RWPE2 (cell line): ENCODE measurements at regions not wholly inside any gene's neighbourhood (a gene's known extent, or its start where the extent isn't known, plus 50 kb on each side); places are given as distances from the start of the nearest gene placed in this dataset.
"Not testable (repeated sequence)": the region's sequence is repeated elsewhere in the genome, so short reads cannot be mapped to it uniquely, and the experiment has no call there.

Source experiments
- ATAC-seq: fragments of 200-7000 bp; cut with Tn5 transposase; 3 replicates; pipeline ENCODE4 v1.9.1; 2021; ENCODE audit warnings: low read depth
- DNase-seq: peaks from one replicate; pipeline ENCODE4 v3.0.0-alpha.2; 2020; ENCODE audit warnings: low spot score
- H3K27ac ChIP-seq: fragments of 450-650 bp; 2 replicates; pipeline ENCODE4 v1.5.1; 2017; ENCODE audit warnings: mild to moderate bottlenecking; ENCODE audit not compliant: poor library complexity, severe bottlenecking
- H3K27me3 ChIP-seq: fragments of 250-450 bp; sonication (Bioruptor Pico); 2 replicates; pipeline ENCODE4 v1.5.1; 2021; ENCODE audit warnings: mild to moderate bottlenecking, moderate library complexity; ENCODE audit not compliant: insufficient read depth, poor library complexity, severe bottlenecking
- H3K36me3 ChIP-seq: fragments of 250-450 bp; sonication (Bioruptor Pico); 2 replicates; pipeline ENCODE4 v1.5.1; 2020; ENCODE audit warnings: low read depth, mild to moderate bottlenecking, moderate library complexity
- H3K4me1 ChIP-seq: fragments of 250-450 bp; sonication (Bioruptor Pico); 2 replicates; pipeline ENCODE4 v1.5.1; 2021; ENCODE audit warnings: mild to moderate bottlenecking, moderate library complexity; ENCODE audit not compliant: insufficient read depth, poor library complexity, severe bottlenecking
- H3K4me3 ChIP-seq: fragments of 250-450 bp; sonication (Bioruptor Pico); 2 replicates; pipeline ENCODE4 v1.5.1; 2021; ENCODE audit warnings: mild to moderate bottlenecking, moderate library complexity; ENCODE audit not compliant: severe bottlenecking
- H3K9me3 ChIP-seq: fragments of 250-450 bp; sonication (Bioruptor Pico); 2 replicates; pipeline ENCODE4 v1.5.1; 2021; ENCODE audit warnings: mild to moderate bottlenecking, moderate library complexity; ENCODE audit not compliant: severe bottlenecking
- TF ChIP-seq, protein P1 (sequence below): fragments of 450-650 bp; IDR thresholded peaks from one replicate; pipeline ENCODE4 v1.5.1; 2017; ENCODE audit warnings: mild to moderate bottlenecking, moderate library complexity; ENCODE audit not compliant: poor library complexity, severe bottlenecking

DNA sequence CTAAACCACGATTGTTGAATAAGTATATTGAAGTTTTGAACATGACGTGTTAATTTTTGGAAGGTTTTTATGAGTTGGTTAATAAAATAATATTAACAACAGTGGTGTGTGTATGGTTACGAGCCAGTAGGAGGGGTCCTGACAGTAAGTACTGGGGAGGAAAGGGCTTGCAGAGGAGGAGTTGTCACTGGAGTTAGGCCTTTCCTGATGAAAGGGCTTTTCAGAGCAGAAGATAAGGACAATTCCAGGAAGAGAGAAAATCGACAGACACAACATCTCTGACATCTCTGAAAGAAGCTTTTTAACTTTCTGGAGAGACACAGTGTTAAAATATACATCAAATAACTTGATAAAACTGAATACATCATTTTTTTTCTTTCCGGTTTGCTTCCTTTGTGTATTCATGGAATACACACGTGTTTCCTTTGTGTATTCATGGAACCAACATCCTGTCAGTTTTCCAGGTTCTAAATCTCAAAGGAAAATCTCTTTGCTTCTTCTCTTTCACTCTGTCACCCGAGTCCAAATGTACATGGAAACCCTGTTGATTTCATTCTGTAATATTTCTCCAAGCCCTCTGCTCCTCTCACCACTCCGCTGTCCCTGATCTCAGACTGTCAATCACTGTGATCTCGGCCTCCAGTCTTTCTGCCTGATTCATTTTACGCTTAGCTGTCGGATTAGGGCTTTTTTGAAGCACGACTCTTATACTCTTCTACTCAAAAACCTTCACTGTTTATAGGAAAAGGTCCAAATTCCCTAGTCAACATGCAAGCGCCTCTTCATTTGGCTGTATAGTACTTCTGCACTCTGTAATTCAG is 374.4 kb downstream of the DLEU7 start:
- Histone ChIP-seq H3K36me3 (no peaks in the 10 kb centered on the region), H3K4me1 (no peaks in the 10 kb centered on the region), H3K27ac (no peak overlapping the region), H3K27me3 (no peaks in the 10 kb centered on the region), H3K9me3 (no peaks in the 10 kb centered on the region), H3K4me3 (no peak overlapping the region)
- ATAC-seq (no peak), DNase-seq (no peak)
- TF ChIP-seq, protein P1, sequence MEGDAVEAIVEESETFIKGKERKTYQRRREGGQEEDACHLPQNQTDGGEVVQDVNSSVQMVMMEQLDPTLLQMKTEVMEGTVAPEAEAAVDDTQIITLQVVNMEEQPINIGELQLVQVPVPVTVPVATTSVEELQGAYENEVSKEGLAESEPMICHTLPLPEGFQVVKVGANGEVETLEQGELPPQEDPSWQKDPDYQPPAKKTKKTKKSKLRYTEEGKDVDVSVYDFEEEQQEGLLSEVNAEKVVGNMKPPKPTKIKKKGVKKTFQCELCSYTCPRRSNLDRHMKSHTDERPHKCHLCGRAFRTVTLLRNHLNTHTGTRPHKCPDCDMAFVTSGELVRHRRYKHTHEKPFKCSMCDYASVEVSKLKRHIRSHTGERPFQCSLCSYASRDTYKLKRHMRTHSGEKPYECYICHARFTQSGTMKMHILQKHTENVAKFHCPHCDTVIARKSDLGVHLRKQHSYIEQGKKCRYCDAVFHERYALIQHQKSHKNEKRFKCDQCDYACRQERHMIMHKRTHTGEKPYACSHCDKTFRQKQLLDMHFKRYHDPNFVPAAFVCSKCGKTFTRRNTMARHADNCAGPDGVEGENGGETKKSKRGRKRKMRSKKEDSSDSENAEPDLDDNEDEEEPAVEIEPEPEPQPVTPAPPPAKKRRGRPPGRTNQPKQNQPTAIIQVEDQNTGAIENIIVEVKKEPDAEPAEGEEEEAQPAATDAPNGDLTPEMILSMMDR, result no peak

DNA sequence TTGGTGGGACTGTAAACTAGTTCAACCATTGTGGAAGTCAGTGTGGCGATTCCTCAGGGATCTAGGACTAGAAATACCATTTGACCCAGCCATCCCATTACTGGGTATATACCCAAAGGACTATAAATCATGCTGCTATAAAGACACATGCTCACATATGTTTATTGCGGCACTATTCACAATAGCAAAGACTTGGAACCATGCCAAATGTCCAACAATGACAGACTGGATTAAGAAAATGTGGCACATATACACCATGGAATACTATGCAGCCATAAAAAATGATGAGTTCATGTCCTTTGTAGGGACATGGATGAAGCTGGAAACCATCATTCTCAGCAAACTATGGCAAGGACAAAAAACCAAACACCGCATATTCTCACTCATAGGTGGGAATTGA is 370.4 kb downstream of the DLEU7 start:
- not testable (repeated sequence) for H3K4me3 ChIP-seq, ATAC-seq, DNase-seq, H3K9me3 ChIP-seq, H3K36me3 ChIP-seq, H3K27me3 ChIP-seq, H3K27ac ChIP-seq, H3K4me1 ChIP-seq

DNA sequence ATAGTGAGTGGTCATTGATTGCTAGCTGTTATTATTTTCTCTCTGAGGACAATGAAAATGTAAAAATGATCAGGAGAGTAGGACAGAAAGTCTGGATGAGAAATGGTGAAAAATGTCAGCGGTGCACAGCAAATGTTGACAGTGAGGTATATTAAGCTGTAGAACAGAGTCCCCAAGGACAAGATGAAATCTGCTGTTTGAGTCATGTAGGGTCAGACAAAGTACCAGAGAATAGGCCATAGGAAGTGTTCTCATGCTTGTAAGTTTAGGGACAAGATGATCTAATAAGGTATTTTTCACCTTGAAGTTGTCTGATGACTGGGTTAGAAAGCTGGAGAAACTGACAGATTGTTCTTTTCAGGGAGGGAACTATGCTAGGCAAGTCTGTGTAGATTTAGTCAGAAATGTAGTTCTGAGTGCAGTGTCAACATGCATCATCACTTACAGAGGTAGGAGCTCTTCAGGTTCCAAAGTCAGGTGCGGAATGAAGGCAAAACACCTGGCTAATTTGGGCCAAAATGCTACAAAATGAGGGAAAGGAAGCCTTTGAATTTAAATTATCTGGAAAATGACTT is 369.3 kb downstream of the DLEU7 start:
- H3K36me3 ChIP-seq, result no peaks in the 10 kb centered on the region
- H3K4me1 ChIP-seq, result no peaks in the 10 kb centered on the region
- H3K27me3 ChIP-seq, result no peaks in the 10 kb centered on the region
- TF ChIP-seq, protein P1, result no peak
- H3K4me3 ChIP-seq, result no peak overlapping the region
- DNase-seq (no peak), ATAC-seq (no peak)
- H3K9me3 ChIP-seq, result no peaks in the 10 kb centered on the region
- no peak overlapping the region for H3K27ac ChIP-seq

DNA sequence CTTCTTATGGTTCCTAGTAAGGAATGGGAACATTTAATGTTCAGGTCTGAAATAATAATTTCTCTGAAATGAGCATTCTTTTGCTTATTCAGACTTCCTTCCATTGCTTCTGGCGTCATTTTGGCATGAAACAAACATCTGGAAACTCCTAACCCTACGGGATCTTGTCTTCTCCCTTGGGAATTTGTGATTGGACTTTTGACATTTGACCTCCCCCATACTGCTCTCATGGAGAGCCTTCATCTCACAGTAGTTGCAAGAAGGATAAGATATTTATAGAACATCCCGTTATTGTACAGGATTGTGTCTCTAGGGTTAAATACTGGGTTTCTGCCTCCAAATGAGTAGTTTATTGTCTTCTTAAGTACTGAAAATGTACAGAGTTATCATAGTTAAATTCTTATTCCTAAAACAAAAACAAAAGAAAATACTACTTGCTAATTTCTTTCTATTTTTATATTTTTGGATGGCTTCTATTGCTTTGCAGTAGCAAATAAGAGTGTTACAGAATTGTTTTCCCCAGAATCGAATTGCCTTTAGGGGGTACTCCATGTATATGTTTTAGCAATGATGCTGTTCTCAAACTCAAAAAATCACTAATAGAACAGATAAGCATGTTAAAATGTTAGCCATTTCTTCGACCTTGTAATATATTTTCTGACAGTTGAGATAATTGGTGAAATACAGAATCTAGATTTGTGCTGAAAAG is 366.8 kb downstream of the DLEU7 start:
- H3K9me3 ChIP-seq, result no peaks in the 10 kb centered on the region
- TF ChIP-seq, protein P1, result no peak
- ATAC-seq, result no peak
- no peak overlapping the region for H3K27ac ChIP-seq
- H3K36me3 ChIP-seq, result no peaks in the 10 kb centered on the region
- H3K4me1 ChIP-seq, result no peaks in the 10 kb centered on the region
- H3K27me3 ChIP-seq, result no peaks in the 10 kb centered on the region
- no peak for DNase-seq
- H3K4me3 ChIP-seq, result no peak overlapping the region

DNA sequence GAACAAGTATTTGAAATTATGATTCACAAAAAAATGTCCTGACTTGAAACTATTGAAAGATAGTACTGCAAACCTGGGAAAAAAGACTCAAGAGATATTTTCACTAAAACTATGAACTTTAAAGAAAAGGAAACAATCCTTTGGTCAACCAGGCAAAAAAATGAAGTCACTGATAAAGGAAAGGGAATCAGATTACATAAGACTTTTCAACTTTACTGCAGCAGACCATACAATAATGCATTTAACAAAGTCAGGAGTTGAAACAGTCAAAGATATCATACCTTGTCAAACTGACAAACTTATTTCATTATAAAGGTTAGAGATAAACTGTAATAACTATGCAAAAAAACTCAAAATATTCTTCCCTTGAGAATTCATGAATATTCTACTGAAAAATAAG is 361.6 kb downstream of the DLEU7 start:
- Histone ChIP-seq H3K9me3 (no peaks in the 10 kb centered on the region), H3K4me3 (no peak overlapping the region), H3K4me1 (no peaks in the 10 kb centered on the region), H3K27me3 (no peaks in the 10 kb centered on the region), H3K36me3 (no peaks in the 10 kb centered on the region), H3K27ac (no peak overlapping the region)
- DNase-seq, result no peak
- TF ChIP-seq, protein P1, result no peak
- no peak for ATAC-seq
